ENCODE measurements at regions not wholly inside any gene's neighbourhood (a gene's known extent, or its start where the extent isn't known, plus 50 kb on each side); places are given as distances from the start of the nearest gene placed in this dataset.

DNA sequence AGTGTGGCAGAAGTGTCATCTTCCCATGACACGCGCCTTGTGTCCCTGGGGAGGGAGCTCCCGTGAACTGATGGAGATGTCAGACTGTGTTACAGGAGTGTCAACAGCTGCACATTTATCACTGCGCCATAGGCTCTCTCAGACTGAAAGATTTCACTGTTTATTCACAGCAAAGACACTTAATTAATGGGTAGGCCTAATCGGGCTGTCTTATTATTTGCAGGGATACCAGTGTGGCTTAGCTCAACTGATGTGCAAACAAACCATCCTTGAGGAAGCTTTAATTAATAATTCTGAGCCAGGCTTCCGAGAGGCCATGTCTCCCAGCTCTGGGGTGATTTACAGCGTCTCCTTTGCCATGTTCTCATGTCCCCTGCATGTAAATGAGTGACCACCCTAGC lies 771.0 kb downstream of the QKI start:
- Histone ChIP-seq H3K9me1 (ENCODE audit: control insufficient read depth, extremely low read depth, insufficient read depth, low read length) (no peaks in the 10 kb centered on the region), H2AFZ (ENCODE audit: control insufficient read depth, low read length) (no peak overlapping the region), H3K9me3 (ENCODE audit: control insufficient read depth, low read depth, low read length) (no peaks in the 10 kb centered on the region), H3K79me2 (ENCODE audit: control insufficient read depth, insufficient read depth, low read length) (no peaks in the 10 kb centered on the region), H3K36me3 (ENCODE audit: control insufficient read depth in 2 of 2, extremely low read depth in 1 of 2, insufficient read depth in 2 of 2, low read length in 2 of 2) (no peaks in the 10 kb centered on the region), H3K4me1 (ENCODE audit: control insufficient read depth, extremely low read depth, insufficient read depth, low read length) (no peaks in the 10 kb centered on the region), H3K27ac (ENCODE audit: control insufficient read depth, insufficient read depth, low read length) (no peak overlapping the region), H3K9ac (ENCODE audit: control insufficient read depth, extremely low read depth, insufficient read depth, low read length) (no peak overlapping the region), H3K4me2 (ENCODE audit: control insufficient read depth, extremely low read depth, insufficient read depth, low read depth, low read length) (no peak overlapping the region), H3K27me3 (ENCODE audit: control insufficient read depth, extremely low read depth, insufficient read depth, low read length) (no peaks in the 10 kb centered on the region), H4K20me1 (ENCODE audit: control insufficient read depth, extremely low read depth, insufficient read depth, low read length) (no peaks in the 10 kb centered on the region), H3K4me3 (ENCODE audit: control insufficient read depth in 2 of 3, extremely low read depth in 1 of 3, insufficient read depth in 2 of 3, low read depth in 1 of 3, low read length in 3 of 3) (no peak overlapping the region)
- FAIRE-seq (no peak), DNase-seq (ENCODE audit: low read depth, low spot score) (no peak)
- dilution Hi-C loops (cut with MboI; ENCODE audit: extremely low pct_ligation_motif_present, low sequenced_read_pairs): no loop called here
- no peak for TF ChIP-seq EZH2 (IDR thresholded peaks at IDR 0.05; ENCODE audit: low read length)
- TF ChIP-seq CTCF (optimal IDR thresholded peaks at IDR 0.05 in 1 of 3, IDR thresholded peaks at IDR 0.05 in 1 of 3, conservative IDR thresholded peaks at IDR 0.05 in 1 of 3; ENCODE audit: extremely low read depth in 1 of 3, insufficient read depth in 2 of 3, low read length in 3 of 3): no peak

DNA sequence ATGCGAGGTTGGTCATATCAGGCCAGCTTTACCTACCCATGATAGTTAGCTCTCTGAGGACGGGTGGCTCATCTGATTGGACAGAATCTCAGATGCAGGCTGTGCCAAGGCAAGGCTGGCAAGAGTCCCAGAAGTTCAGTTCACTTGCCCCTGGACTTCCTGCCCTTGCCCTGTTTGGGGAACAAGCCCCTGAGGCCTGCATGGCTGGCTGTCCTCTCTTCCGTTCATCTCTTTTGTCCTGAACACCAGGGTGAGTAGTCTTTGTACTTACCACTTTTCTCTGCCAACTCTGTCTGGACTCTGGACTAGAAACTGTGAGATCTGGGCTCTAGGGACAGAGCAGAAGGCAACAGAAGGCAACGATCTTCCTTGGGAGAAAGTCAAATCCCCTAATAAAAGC lies 769.9 kb downstream of the QKI start:
- Histone ChIP-seq H3K36me3 (ENCODE audit: control insufficient read depth in 2 of 2, extremely low read depth in 1 of 2, insufficient read depth in 2 of 2, low read length in 2 of 2) (no peaks in the 10 kb centered on the region), H3K27ac (ENCODE audit: control insufficient read depth, insufficient read depth, low read length) (no peak overlapping the region), H3K4me3 (ENCODE audit: control insufficient read depth in 2 of 3, extremely low read depth in 1 of 3, insufficient read depth in 2 of 3, low read depth in 1 of 3, low read length in 3 of 3) (no peak overlapping the region), H3K9me1 (ENCODE audit: control insufficient read depth, extremely low read depth, insufficient read depth, low read length) (no peaks in the 10 kb centered on the region), H2AFZ (ENCODE audit: control insufficient read depth, low read length) (no peak overlapping the region), H3K79me2 (ENCODE audit: control insufficient read depth, insufficient read depth, low read length) (no peaks in the 10 kb centered on the region), H3K9ac (ENCODE audit: control insufficient read depth, extremely low read depth, insufficient read depth, low read length) (no peak overlapping the region), H3K9me3 (ENCODE audit: control insufficient read depth, low read depth, low read length) (no peaks in the 10 kb centered on the region), H4K20me1 (ENCODE audit: control insufficient read depth, extremely low read depth, insufficient read depth, low read length) (no peaks in the 10 kb centered on the region), H3K4me2 (ENCODE audit: control insufficient read depth, extremely low read depth, insufficient read depth, low read depth, low read length) (no peak overlapping the region), H3K27me3 (ENCODE audit: control insufficient read depth, extremely low read depth, insufficient read depth, low read length) (no peaks in the 10 kb centered on the region), H3K4me1 (ENCODE audit: control insufficient read depth, extremely low read depth, insufficient read depth, low read length) (no peaks in the 10 kb centered on the region)
- DNase-seq (ENCODE audit: low read depth, low spot score) (no peak), FAIRE-seq (no peak)
- dilution Hi-C loops (cut with MboI; ENCODE audit: extremely low pct_ligation_motif_present, low sequenced_read_pairs): no loop called here
- TF ChIP-seq CTCF (optimal IDR thresholded peaks at IDR 0.05 in 1 of 3, IDR thresholded peaks at IDR 0.05 in 1 of 3, conservative IDR thresholded peaks at IDR 0.05 in 1 of 3; ENCODE audit: extremely low read depth in 1 of 3, insufficient read depth in 2 of 3, low read length in 3 of 3) (no peak), EZH2 (IDR thresholded peaks at IDR 0.05; ENCODE audit: low read length) (no peak)

Measured in keratinocyte (primary cell).